ENCODE measurements at regions not wholly inside any gene's neighbourhood (a gene's known extent, or its start where the extent isn't known, plus 50 kb on each side); places are given as distances from the start of the nearest gene placed in this dataset.
"Not testable (repeated sequence)": the region's sequence is repeated elsewhere in the genome, so short reads cannot be mapped to it uniquely, and the experiment has no call there.

- DNase-seq (ENCODE audit: low read depth, low spot score), result no peak
These were observed 106.0 kb downstream of the ENC1 start for GRCh38 chr5:74534397-74535129.

- no peak for DNase-seq (ENCODE audit: low read depth, low spot score)
These were observed 110.0 kb downstream of the ENC1 start for GRCh38 chr5:74530326-74531050.

- no peak for DNase-seq (ENCODE audit: low read depth, low spot score)
These were observed 111.4 kb downstream of the ENC1 start for GRCh38 chr5:74529101-74529500.

GRCh38 chr5:74526111-74526510 lies 114.4 kb downstream of the ENC1 start:
- no peak for DNase-seq (ENCODE audit: low read depth, low spot score)

GRCh38 chr5:74524767-74525166 lies 115.8 kb downstream of the ENC1 start:
- DNase-seq (ENCODE audit: low read depth, low spot score), result not testable (repeated sequence)

GRCh38 chr5:74523698-74524097 lies 116.8 kb downstream of the ENC1 start:
- DNase-seq (ENCODE audit: low read depth, low spot score), result not testable (repeated sequence)

GRCh38 chr5:74522838-74523237 lies 117.7 kb downstream of the ENC1 start:
- not testable (repeated sequence) for DNase-seq (ENCODE audit: low read depth, low spot score)

- DNase-seq (ENCODE audit: low read depth, low spot score), result no peak
These were observed 119.1 kb downstream of the ENC1 start for GRCh38 chr5:74521401-74521800.

- DNase-seq (ENCODE audit: low read depth, low spot score), result no peak
These were observed 120.8 kb downstream of the ENC1 start for GRCh38 chr5:74519679-74520078.

GRCh38 chr5:74519161-74519571 lies 121.4 kb downstream of the ENC1 start:
- no peak for DNase-seq (ENCODE audit: low read depth, low spot score)

- peak; percentile 45 for DNase-seq (ENCODE audit: low read depth, low spot score)
These were observed 122.8 kb downstream of the ENC1 start for GRCh38 chr5:74517700-74518099.

- no peak for DNase-seq (ENCODE audit: low read depth, low spot score)
These were observed 124.3 kb downstream of the ENC1 start for GRCh38 chr5:74516211-74516636.

- no peak for DNase-seq (ENCODE audit: low read depth, low spot score)
These were observed 125.5 kb downstream of the ENC1 start for GRCh38 chr5:74514888-74515551.

- not testable (repeated sequence) for DNase-seq (ENCODE audit: low read depth, low spot score)
These were observed 128.8 kb downstream of the ENC1 start for GRCh38 chr5:74511770-74512169.

GRCh38 chr5:74510476-74511075 lies 130.0 kb downstream of the ENC1 start:
- DNase-seq (ENCODE audit: low read depth, low spot score), result no peak

- DNase-seq (ENCODE audit: low read depth, low spot score), result no peak
These were observed 133.0 kb downstream of the ENC1 start for GRCh38 chr5:74507370-74508005.

- no peak for DNase-seq (ENCODE audit: low read depth, low spot score)
These were observed 134.4 kb downstream of the ENC1 start for GRCh38 chr5:74506119-74506518.

- no peak for DNase-seq (ENCODE audit: low read depth, low spot score)
These were observed 136.1 kb downstream of the ENC1 start for GRCh38 chr5:74504463-74504862.

- no peak for DNase-seq (ENCODE audit: low read depth, low spot score)
These were observed 138.0 kb downstream of the ENC1 start for GRCh38 chr5:74502479-74502950.

GRCh38 chr5:74501674-74502478 lies 138.7 kb downstream of the ENC1 start:
- no peak for DNase-seq (ENCODE audit: low read depth, low spot score)

All from smooth muscle cell of the brain vasculature (primary cell).